GM04503 (cell line): ENCODE measurements at regions not wholly inside any gene's neighbourhood (a gene's known extent, or its start where the extent isn't known, plus 50 kb on each side); places are given as distances from the start of the nearest gene placed in this dataset.
A peak's percentile ranks its signal among the peaks of the same experiment; 100 is the strongest.
"Not testable (repeated sequence)": the region's sequence is repeated elsewhere in the genome, so short reads cannot be mapped to it uniquely, and the experiment has no call there.

Experiments
- DNase-seq: peaks from one replicate; pipeline ENCODE4 v3.0.0-alpha.2; 2012; ENCODE audit warnings: low read depth

GRCh38 chr2:52006821-52007366 lies 975.0 kb upstream of the NRXN1 start:
- not testable (repeated sequence) for DNase-seq

GRCh38 chr2:52000151-52000855 lies 968.4 kb upstream of the NRXN1 start:
- no peak for DNase-seq

GRCh38 chr2:51998890-51999289 lies 967.0 kb upstream of the NRXN1 start:
- no peak for DNase-seq

- DNase-seq = no peak
Measured at GRCh38 chr2:51997571-51997970, 965.6 kb upstream of the NRXN1 start.

- peak; percentile 43 for DNase-seq
Measured at GRCh38 chr2:51995293-51995692, 963.4 kb upstream of the NRXN1 start.

GRCh38 chr2:51994123-51994763 lies 962.3 kb upstream of the NRXN1 start:
- DNase-seq = no peak

GRCh38 chr2:51990684-51991083 lies 958.8 kb upstream of the NRXN1 start:
- DNase-seq = no peak

- no peak for DNase-seq
Measured at GRCh38 chr2:51986101-51986500, 954.2 kb upstream of the NRXN1 start.

GRCh38 chr2:51981783-51982182 lies 949.9 kb upstream of the NRXN1 start:
- DNase-seq = no peak

- DNase-seq = no peak
Measured at GRCh38 chr2:51976623-51977022, 944.7 kb upstream of the NRXN1 start.

GRCh38 chr2:51971136-51971535 lies 939.2 kb upstream of the NRXN1 start:
- no peak for DNase-seq

GRCh38 chr2:51969347-51969746 lies 937.4 kb upstream of the NRXN1 start:
- no peak for DNase-seq

- DNase-seq = no peak
Measured at GRCh38 chr2:51960841-51961335, 929.0 kb upstream of the NRXN1 start.

GRCh38 chr2:51960281-51960680 lies 928.3 kb upstream of the NRXN1 start:
- DNase-seq = no peak

- DNase-seq = no peak
Measured at GRCh38 chr2:51959696-51960095, 927.8 kb upstream of the NRXN1 start.

- DNase-seq = no peak
Measured at GRCh38 chr2:51953931-51954330, 922.0 kb upstream of the NRXN1 start.

GRCh38 chr2:51921076-51921475 lies 889.1 kb upstream of the NRXN1 start:
- no peak for DNase-seq

GRCh38 chr2:51920509-51920908 lies 888.6 kb upstream of the NRXN1 start:
- no peak for DNase-seq

GRCh38 chr2:51919395-51919794 lies 887.5 kb upstream of the NRXN1 start:
- peak; percentile 6 for DNase-seq

- peak; percentile 39 for DNase-seq
Measured at GRCh38 chr2:51918113-51918512, 886.2 kb upstream of the NRXN1 start.

GRCh38 chr2:51903728-51904127 lies 871.8 kb upstream of the NRXN1 start:
- DNase-seq = no peak

GRCh38 chr2:51899643-51900042 lies 867.7 kb upstream of the NRXN1 start:
- no peak for DNase-seq

- DNase-seq = not testable (repeated sequence)
Measured at GRCh38 chr2:51894584-51894983, 862.7 kb upstream of the NRXN1 start.
